Muscle layer of duodenum (tissue), 2 donors: ENCODE measurements at regions not wholly inside any gene's neighbourhood (a gene's known extent, or its start where the extent isn't known, plus 50 kb on each side); places are given as distances from the start of the nearest gene placed in this dataset.

Experiments used
- H3K27ac ChIP-seq: one replicate; pipeline ENCODE4 v1.7.0; 2013; ENCODE audit warnings: mild to moderate bottlenecking, low read length
- H3K27me3 ChIP-seq: one replicate; pipeline ENCODE4 v1.7.0; 2013; ENCODE audit warnings: low read depth, mild to moderate bottlenecking, control low read depth, low read length
- H3K36me3 ChIP-seq, 2 donors: one replicate each; pipeline ENCODE4 v1.7.0; 2013; ENCODE audit warnings: low read length in 2 of 2, control low read depth in 1 of 2, mild to moderate bottlenecking in 1 of 2; ENCODE audit not compliant: insufficient read depth in 2 of 2, control insufficient read depth in 1 of 2
- H3K4me1 ChIP-seq, 2 donors: one replicate each; pipeline ENCODE4 v1.7.0; 2013; ENCODE audit warnings: low read length in 2 of 2, mild to moderate bottlenecking in 2 of 2, control low read depth in 1 of 2, moderate library complexity in 1 of 2; ENCODE audit not compliant: insufficient read depth in 2 of 2, control insufficient read depth in 1 of 2
- H3K4me3 ChIP-seq, 2 donors: one replicate each; pipeline ENCODE4 v1.7.0; 2013; ENCODE audit warnings: low read length in 2 of 2, low read depth in 1 of 2, mild to moderate bottlenecking in 1 of 2
- H3K9me3 ChIP-seq, 2 donors: one replicate each; pipeline ENCODE4 v1.7.0; 2013; ENCODE audit warnings: low read length in 2 of 2, control low read depth in 1 of 2, mild to moderate bottlenecking in 1 of 2; ENCODE audit not compliant: control insufficient read depth in 1 of 2
- donor health status: healthy.

DNA sequence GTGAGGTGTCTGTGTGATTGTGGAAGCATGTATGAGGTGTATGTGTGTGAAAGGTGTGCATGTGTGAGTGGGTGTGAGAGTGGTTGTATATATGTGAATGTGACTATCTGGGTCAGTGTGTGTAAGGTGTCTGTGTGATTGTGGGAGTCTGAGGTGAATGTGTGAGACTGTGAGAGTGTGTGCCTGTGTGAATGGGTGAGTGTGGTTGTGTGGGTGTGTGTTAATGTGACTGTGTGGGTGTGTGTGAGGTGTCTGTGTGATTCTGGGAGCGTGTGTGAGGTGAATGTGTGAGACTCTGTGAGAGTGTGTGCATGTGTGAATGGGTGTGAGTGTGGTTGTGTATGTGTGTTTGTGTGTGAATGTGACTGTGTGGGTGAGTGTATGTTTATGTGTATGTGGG is 385.1 kb downstream of the TCERG1L start:
- Histone ChIP-seq H3K36me3 (no peaks in the 10 kb centered on the region), H3K9me3 (no peaks in the 10 kb centered on the region), H3K4me3 (no peak overlapping the region), H3K27ac (no peak overlapping the region), H3K4me1 (no peaks in the 10 kb centered on the region), H3K27me3 (no peaks in the 10 kb centered on the region)

DNA sequence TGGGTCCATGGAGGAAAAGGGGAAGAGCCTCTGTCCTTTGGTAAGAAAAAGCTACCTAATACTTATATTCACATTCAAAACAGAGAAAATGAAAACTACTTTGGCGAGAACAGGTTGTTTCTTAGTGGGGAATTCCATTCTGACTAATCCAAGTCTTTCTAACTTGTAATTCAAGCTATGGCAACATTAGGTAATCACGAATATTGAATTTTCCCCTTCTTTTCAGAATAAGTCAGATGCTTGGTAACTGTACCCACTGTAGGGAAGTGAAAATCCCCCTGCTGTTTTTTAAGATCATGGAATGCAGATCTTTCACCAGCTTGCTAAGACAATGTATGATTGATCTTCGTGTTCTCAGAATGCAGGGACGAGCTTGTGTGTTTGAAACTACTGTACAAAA is 384.4 kb downstream of the TCERG1L start:
- H3K4me3 ChIP-seq, result no peak overlapping the region
- no peaks in the 10 kb centered on the region for H3K27me3 ChIP-seq
- no peak overlapping the region for H3K27ac ChIP-seq
- H3K36me3 ChIP-seq, result no peaks in the 10 kb centered on the region
- no peaks in the 10 kb centered on the region for H3K9me3 ChIP-seq
- H3K4me1 ChIP-seq, result no peaks in the 10 kb centered on the region

DNA sequence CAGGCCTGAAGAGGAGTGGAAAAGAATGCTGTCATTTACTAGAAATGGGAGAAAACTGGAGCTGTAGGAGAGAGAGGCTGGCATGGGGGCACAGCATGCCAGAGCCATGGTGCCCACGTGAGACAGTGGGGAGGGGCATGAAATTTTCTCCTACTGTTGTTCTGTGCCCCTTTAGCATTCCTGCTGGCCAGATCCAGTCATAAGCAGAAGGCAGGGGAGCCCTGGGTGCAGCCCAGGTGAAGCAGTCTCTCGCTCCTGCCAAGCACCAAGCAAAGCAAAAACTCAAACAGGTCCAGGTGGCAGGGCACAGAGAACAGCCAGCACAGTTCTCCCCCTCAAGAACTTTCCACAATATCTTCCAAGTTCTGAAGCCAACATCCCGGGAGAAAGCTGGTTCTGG is 383.2 kb downstream of the TCERG1L start:
- Histone ChIP-seq H3K27me3 (no peaks in the 10 kb centered on the region), H3K27ac (no peak overlapping the region), H3K4me1 (no peaks in the 10 kb centered on the region), H3K4me3 (no peak overlapping the region), H3K9me3 (no peaks in the 10 kb centered on the region), H3K36me3 (no peaks in the 10 kb centered on the region)

DNA sequence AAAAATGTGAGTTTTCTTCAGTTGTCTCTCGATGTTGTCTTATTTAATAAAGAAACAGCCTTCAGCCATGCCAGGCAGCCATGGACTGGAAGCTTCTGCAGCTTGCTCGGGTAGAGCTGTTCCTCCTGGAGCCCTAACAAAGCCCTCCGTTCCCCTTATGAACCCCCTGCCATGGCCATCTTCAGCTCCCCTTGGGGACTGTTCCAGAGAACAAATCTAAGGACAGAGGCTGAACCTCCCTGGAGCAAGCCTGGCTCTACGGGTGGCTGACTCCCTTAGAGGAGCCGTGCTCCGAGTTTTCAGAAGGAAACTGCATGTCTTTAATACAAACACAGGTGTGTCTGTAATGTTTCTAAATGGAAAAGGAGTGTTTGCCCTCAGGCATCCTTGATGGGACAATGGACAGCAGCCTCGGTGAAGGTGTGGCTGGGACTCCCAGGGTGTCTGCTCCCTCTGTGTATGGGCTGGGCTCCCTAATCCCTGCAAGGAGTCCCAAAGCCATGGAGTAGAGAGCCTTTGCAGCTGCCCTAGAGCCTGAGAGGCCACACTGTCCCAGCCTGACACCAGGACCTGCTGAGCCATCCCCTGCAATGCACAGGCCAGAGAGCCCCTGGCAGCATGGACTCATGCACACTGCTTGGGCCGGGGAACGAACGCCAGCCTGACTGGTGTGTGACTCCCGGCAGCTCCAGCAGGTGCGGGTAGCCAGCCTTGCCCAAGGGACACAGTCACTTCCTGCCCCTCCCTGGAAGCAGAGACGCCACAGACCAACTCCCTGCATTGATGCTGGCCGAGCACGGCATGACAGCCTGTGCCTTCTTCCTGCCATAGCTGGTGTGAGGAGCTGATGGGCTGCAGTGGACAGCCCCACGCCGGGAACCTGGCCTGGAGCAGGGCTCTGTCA is 381.8 kb downstream of the TCERG1L start:
- Histone ChIP-seq H3K27ac (no peak overlapping the region), H3K27me3 (no peaks in the 10 kb centered on the region)

DNA sequence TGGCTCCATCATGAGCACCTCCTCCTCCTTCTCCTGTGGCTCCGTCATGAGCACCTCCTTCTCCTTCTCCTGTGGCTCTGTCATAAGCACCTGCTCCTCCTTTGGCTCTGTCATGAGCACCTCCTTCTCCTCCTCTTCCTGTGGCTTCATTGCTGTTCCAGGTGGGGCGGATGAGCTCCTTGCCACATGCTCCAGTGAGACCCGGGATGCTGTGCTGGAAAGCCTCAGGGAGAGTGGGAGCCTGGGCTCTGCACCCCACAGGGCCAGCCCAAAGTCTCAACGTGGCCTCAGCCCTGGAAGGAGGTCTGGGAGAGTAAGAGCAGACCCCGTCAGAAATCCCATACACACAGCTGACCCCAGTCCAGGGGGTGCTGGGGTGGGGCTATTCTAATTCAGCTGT is 380.7 kb downstream of the TCERG1L start:
- H3K27me3 ChIP-seq, result no peaks in the 10 kb centered on the region
- H3K4me1 ChIP-seq, result no peaks in the 10 kb centered on the region
- no peak overlapping the region for H3K4me3 ChIP-seq
- no peaks in the 10 kb centered on the region for H3K36me3 ChIP-seq
- no peaks in the 10 kb centered on the region for H3K9me3 ChIP-seq
- no peak overlapping the region for H3K27ac ChIP-seq

More for the DNA sequence above, 381.8 kb downstream of the TCERG1L start:
- Histone ChIP-seq H3K4me1 (no peaks in the 10 kb centered on the region), H3K4me3 (no peak overlapping the region), H3K36me3 (no peaks in the 10 kb centered on the region), H3K9me3 (no peaks in the 10 kb centered on the region)

DNA sequence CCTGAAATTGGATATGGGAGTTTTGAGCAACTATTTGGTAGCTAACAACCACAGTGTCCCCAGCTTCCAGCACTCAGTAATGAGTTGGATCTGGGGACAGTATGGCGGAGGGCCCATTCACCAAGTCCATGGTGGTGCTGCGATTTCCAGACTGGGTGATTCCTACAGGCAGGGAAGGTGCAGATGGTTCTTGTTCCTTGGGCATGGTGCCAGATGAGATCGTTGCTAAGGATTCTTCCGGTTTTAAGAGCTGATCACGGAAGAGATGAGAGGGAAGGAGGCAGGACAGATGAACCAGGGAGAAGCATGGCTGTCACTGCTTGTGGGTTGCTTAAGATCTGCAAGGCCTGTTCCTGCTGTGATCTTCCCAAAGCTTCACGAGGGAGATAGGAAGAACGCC is 380.3 kb downstream of the TCERG1L start:
- Histone ChIP-seq H3K4me1 (no peaks in the 10 kb centered on the region), H3K36me3 (no peaks in the 10 kb centered on the region), H3K27ac (no peak overlapping the region), H3K27me3 (no peaks in the 10 kb centered on the region), H3K4me3 (no peak overlapping the region), H3K9me3 (no peaks in the 10 kb centered on the region)

DNA sequence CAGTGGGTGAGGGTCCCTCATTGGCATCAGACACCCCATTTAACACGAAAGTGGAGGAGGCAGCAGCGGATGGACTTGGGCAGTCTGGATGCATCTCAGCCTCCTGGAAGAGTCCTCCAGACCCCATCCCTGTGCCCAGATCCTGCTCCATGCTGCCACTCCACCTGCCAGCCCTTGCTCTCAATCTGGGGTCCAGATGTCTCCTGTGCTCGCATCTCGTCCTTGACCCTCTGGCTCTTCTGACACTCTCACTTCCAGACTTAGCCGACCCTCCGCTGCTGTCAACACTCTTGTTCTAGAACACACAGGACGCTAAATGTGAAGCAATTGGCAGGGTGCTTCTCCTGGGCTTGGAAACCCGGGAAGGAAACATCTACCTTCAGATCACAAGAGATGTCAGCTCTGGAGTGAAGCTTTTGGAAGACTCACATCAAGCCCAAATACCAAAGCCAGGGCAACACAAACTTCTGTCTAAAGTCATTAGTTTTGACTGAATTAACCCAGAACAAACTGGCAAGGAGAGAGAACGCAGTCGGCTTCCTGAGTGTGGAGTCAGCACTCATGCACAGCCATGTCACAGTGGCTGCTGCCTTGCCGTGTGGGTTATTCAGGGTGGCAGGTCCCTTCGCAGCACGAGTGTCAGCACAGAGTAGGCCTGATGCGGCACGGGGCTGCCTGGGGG is 379.1 kb downstream of the TCERG1L start:
- no peaks in the 10 kb centered on the region for H3K4me1 ChIP-seq
- no peak overlapping the region for H3K4me3 ChIP-seq

DNA sequence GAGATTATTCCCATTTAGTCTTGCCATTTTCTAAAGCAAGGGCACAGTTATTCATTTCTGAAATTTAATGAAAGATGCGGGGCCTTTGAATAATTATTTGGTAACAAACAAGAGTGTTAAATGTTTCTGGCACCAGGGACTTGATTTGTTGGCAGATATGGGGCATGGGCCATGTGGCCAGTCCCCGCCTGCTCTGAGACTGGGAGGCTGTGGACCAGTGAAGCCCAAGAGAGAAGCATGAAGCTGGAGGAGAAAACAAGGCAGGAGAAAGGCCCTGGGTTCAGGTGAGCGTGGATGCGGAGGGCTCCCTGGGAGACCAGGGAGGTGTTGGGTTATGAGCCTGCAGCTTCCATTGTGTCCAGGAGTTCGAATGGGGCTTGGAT is 378.5 kb downstream of the TCERG1L start:
- no peaks in the 10 kb centered on the region for H3K4me1 ChIP-seq
- H3K27me3 ChIP-seq, result no peaks in the 10 kb centered on the region
- H3K27ac ChIP-seq, result no peak overlapping the region
- H3K9me3 ChIP-seq, result no peaks in the 10 kb centered on the region
- no peaks in the 10 kb centered on the region for H3K36me3 ChIP-seq
- H3K4me3 ChIP-seq, result no peak overlapping the region

More for the DNA sequence above, 379.1 kb downstream of the TCERG1L start:
- Histone ChIP-seq H3K27ac (no peak overlapping the region), H3K9me3 (no peaks in the 10 kb centered on the region), H3K27me3 (no peaks in the 10 kb centered on the region), H3K36me3 (no peaks in the 10 kb centered on the region)

DNA sequence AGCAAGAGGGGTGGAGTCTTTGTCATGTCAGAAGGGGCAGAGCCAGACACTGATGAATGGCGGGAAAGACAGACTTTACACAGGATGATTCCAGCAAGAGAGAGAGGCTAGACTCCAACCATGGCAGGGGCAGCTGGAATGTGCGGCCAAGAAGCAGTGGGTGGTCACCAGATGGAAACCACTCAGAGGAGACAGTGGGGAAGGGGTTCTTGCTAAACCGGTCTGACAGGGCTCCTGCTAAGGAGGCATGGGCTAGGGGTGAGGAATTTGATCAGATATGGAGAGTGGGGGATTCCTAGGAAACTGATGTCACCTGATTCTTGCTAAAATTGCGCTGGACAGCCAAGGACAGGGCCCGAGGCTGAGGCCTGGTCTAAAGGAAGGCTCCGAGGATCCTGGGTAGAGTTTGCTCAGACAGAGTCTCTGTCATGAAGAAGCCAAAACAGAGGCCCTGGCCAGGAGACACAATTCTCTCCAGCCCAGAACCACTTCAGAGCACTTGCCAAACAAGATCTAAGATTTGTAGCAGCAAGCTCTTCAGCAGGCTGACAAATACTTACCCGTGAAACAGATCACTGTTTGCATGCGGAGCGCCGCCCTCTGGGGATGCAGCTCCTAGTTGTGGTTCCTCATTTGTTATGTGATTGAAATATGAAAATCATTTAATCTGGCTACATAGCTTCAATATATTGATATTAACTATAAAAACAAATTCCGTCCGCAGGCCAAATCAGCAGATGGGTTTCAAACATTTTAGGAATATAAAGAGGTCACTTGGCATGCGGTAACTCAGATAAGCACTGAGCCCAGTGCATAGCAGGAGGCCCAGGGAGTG is 377.0 kb downstream of the TCERG1L start:
- H3K9me3 ChIP-seq, result no peaks in the 10 kb centered on the region
- H3K4me1 ChIP-seq, result no peaks in the 10 kb centered on the region
- H3K4me3 ChIP-seq, result no peak overlapping the region
- H3K36me3 ChIP-seq, result no peaks in the 10 kb centered on the region
- H3K27me3 ChIP-seq, result no peaks in the 10 kb centered on the region
- no peak overlapping the region for H3K27ac ChIP-seq

DNA sequence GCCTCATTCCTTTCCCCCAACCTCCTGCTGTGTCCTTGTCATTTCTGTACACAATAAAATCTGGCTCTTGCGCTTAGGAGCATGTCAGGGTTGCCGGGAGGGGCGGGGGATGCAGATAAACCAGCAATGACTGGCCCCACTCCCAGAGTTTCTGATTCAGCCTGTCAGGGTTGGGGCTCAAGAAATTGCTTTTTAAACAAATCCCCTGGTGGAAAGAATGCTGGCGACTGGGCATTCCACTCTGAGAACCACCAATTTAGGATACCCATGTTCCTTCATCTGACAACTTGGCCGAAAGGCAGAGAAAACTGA is 376.4 kb downstream of the TCERG1L start:
- Histone ChIP-seq H3K4me1 (no peaks in the 10 kb centered on the region), H3K27me3 (no peaks in the 10 kb centered on the region), H3K4me3 (no peak overlapping the region), H3K9me3 (no peaks in the 10 kb centered on the region), H3K36me3 (no peaks in the 10 kb centered on the region), H3K27ac (no peak overlapping the region)

DNA sequence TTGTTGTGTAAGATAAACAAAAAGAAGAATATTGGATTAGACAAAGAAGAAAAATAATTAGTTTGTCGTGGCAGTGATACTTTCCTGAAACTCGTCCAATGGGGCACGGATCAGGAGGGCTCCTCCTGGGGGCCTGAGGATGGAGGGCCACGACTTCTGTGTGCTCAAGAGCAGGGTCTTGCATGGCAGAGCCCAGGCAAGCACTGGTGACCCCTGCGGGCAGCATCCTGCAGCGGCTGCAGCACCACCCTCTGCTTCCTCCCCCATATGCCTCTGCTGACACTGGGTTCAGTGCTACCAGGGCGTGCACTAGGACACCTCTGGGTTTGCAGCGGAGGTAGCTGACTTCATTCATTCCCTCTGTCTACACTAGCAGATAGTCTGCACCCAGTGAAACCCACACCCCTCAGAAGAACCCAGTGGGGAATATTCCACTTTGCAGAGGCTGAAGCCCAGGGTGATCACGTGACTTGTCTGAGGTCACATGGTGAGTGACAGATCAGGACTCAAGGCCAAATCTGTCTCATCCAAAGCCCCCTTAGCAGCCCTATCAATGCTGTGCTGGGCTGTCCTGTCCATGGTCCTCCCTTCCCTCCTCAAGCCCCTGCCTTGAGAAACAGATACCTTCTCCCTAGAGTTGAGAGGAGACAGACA is 375.5 kb downstream of the TCERG1L start:
- Histone ChIP-seq H3K9me3 (no peaks in the 10 kb centered on the region), H3K27ac (no peak overlapping the region), H3K4me3 (no peak overlapping the region), H3K4me1 (no peaks in the 10 kb centered on the region), H3K27me3 (no peaks in the 10 kb centered on the region), H3K36me3 (no peaks in the 10 kb centered on the region)
